ENCODE measurements at regions not wholly inside any gene's neighbourhood (a gene's known extent, or its start where the extent isn't known, plus 50 kb on each side); places are given as distances from the start of the nearest gene placed in this dataset.
"Not testable (repeated sequence)": the region's sequence is repeated elsewhere in the genome, so short reads cannot be mapped to it uniquely, and the experiment has no call there.

DNA sequence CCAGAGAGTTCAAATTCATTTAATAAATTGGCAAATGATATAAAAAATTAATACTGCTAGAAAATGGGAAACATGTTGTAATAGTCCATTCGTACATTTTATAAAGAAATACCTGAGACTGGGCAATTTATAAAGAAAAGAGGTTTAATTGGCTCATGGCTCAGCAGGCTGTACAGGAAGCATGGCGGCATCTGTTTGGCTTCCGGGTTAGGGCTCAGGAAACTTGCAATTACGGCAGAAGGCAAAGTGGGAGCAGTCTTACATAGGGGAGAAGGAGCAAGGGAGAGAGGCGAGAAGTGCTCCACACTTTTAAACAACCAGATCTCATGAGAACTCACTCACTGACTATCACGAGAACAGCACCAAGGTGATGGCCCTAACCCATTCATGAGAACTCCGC is 512.0 kb downstream of the DACH1 start:
- Histone ChIP-seq H3K9me3 (ENCODE audit: control insufficient read depth in 2 of 2, insufficient read depth in 1 of 2, low read depth in 1 of 2, low read length in 1 of 2) (no peaks in the 10 kb centered on the region), H3K4me1 (ENCODE audit: control insufficient read depth in 3 of 3, insufficient read depth in 2 of 3, low read depth in 1 of 3, low read length in 2 of 3) (no peaks in the 10 kb centered on the region), H3K27ac (ENCODE audit: low read depth in 1 of 3, low read length in 2 of 3) (no peak overlapping the region), H3K36me3 (ENCODE audit: control insufficient read depth in 3 of 3, insufficient read depth in 2 of 3, low read depth in 1 of 3, low read length in 3 of 3) (no peaks in the 10 kb centered on the region), H3K27me3 (ENCODE audit: control insufficient read depth in 3 of 3, insufficient read depth in 3 of 3, low read length in 3 of 3) (no peaks in the 10 kb centered on the region), H3K4me3 (ENCODE audit: low read depth in 1 of 3, low read length in 3 of 3) (no peak overlapping the region)
- WGBS, 3 donors: 93 to 95% (median 93%) methylated on average over 7 of the region's 7 CpGs
- DNase-seq: no peak
- no peak for FAIRE-seq

GRCh38 chr13:71350886-71351285 is 516.1 kb downstream of the DACH1 start:
- no peaks in the 10 kb centered on the region for H3K4me1 ChIP-seq (ENCODE audit: control insufficient read depth in 3 of 3, insufficient read depth in 2 of 3, low read depth in 1 of 3, low read length in 2 of 3)
- no peak overlapping the region for H3K27ac ChIP-seq (ENCODE audit: low read depth in 1 of 3, low read length in 2 of 3)
- no peak for DNase-seq
- no peak for FAIRE-seq
- H3K4me3 ChIP-seq (ENCODE audit: low read depth in 1 of 3, low read length in 3 of 3): no peak overlapping the region
- H3K27me3 ChIP-seq (ENCODE audit: control insufficient read depth in 3 of 3, insufficient read depth in 3 of 3, low read length in 3 of 3): no peaks in the 10 kb centered on the region
- WGBS, 3 donors: 76 to 85% (median 80%) methylated on average over 2 of the region's 2 CpGs
- peaks cover 0 to 1% of the 10 kb centered on the region in 2 donors for H3K9me3 ChIP-seq (ENCODE audit: control insufficient read depth in 2 of 2, insufficient read depth in 1 of 2, low read depth in 1 of 2, low read length in 1 of 2)
- H3K36me3 ChIP-seq (ENCODE audit: control insufficient read depth in 3 of 3, insufficient read depth in 2 of 3, low read depth in 1 of 3, low read length in 3 of 3): no peaks in the 10 kb centered on the region

DNA sequence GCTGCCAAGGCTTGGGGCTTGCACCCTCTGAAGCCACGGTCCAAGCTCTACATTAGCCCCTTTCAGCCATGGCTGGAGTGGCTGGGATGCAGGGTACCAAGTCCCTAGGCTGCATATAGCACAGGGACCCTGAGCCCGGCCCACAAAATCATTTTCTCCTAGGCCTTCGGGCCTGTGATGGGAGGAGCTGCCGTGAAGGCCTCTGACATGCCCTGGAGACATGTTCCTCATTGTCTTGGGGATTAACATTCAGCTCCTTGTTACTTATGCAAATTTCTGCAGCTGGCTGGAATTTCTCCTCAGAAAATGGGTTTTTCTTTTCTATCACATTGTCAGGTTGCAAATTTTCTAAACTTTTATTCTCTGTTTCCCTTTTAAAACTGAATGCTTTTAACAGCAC is 521.1 kb downstream of the DACH1 start:
- not testable (repeated sequence) for DNase-seq; H3K27ac ChIP-seq (ENCODE audit: low read depth in 1 of 3, low read length in 2 of 3); H3K4me1 ChIP-seq (ENCODE audit: control insufficient read depth in 3 of 3, insufficient read depth in 2 of 3, low read depth in 1 of 3, low read length in 2 of 3); H3K4me3 ChIP-seq (ENCODE audit: low read depth in 1 of 3, low read length in 3 of 3); H3K36me3 ChIP-seq (ENCODE audit: control insufficient read depth in 3 of 3, insufficient read depth in 2 of 3, low read depth in 1 of 3, low read length in 3 of 3); FAIRE-seq; H3K27me3 ChIP-seq (ENCODE audit: control insufficient read depth in 3 of 3, insufficient read depth in 3 of 3, low read length in 3 of 3); H3K9me3 ChIP-seq (ENCODE audit: control insufficient read depth in 2 of 2, insufficient read depth in 1 of 2, low read depth in 1 of 2, low read length in 1 of 2)
- WGBS, 3 donors: 84 to 93% (median 88%) methylated on average over 4 of the region's 4 CpGs

GRCh38 chr13:71339736-71340135 is 527.3 kb downstream of the DACH1 start:
- DNase-seq: no peak
- no peaks in the 10 kb centered on the region for H3K27me3 ChIP-seq (ENCODE audit: control insufficient read depth in 3 of 3, insufficient read depth in 3 of 3, low read length in 3 of 3)
- no peaks in the 10 kb centered on the region for H3K4me1 ChIP-seq (ENCODE audit: control insufficient read depth in 3 of 3, insufficient read depth in 2 of 3, low read depth in 1 of 3, low read length in 2 of 3)
- H3K27ac ChIP-seq (ENCODE audit: low read depth in 1 of 3, low read length in 2 of 3): no peak overlapping the region
- no peaks in the 10 kb centered on the region for H3K36me3 ChIP-seq (ENCODE audit: control insufficient read depth in 3 of 3, insufficient read depth in 2 of 3, low read depth in 1 of 3, low read length in 3 of 3)
- 90 to 94% (median 94%) methylated on average over 1 of the region's 1 CpG for WGBS, 3 donors
- peaks cover 0 to 3% of the 10 kb centered on the region in 2 donors for H3K9me3 ChIP-seq (ENCODE audit: control insufficient read depth in 2 of 2, insufficient read depth in 1 of 2, low read depth in 1 of 2, low read length in 1 of 2)
- no peak overlapping the region for H3K4me3 ChIP-seq (ENCODE audit: low read depth in 1 of 3, low read length in 3 of 3)
- FAIRE-seq: peak; percentile 86

DNA sequence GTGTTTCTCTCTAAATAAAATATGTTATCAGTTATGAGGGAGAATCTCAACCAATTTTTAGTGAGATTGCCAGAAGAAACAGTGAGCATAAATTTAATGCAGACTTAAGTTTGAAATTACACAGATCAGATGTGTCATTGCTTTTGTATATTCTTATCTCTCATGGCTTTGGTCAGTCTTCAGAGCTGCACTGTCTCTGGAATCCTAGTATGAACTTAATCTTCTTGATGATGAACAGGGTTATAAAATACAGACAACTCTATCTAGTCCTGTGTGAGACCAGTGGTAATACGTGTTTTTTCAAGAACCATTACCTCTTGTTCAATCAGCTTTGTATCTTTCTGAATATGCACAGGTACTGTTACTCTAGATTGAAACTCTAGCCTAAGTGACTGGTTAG is 528.0 kb downstream of the DACH1 start:
- DNase-seq (no peak), FAIRE-seq (no peak)
- Histone ChIP-seq H3K4me1 (ENCODE audit: control insufficient read depth in 3 of 3, insufficient read depth in 2 of 3, low read depth in 1 of 3, low read length in 2 of 3) (no peaks in the 10 kb centered on the region), H3K9me3 (ENCODE audit: control insufficient read depth in 2 of 2, insufficient read depth in 1 of 2, low read depth in 1 of 2, low read length in 1 of 2) (no peaks in the 10 kb centered on the region), H3K27me3 (ENCODE audit: control insufficient read depth in 3 of 3, insufficient read depth in 3 of 3, low read length in 3 of 3) (no peaks in the 10 kb centered on the region), H3K27ac (ENCODE audit: low read depth in 1 of 3, low read length in 2 of 3) (no peak overlapping the region), H3K36me3 (ENCODE audit: control insufficient read depth in 3 of 3, insufficient read depth in 2 of 3, low read depth in 1 of 3, low read length in 3 of 3) (no peaks in the 10 kb centered on the region), H3K4me3 (ENCODE audit: low read depth in 1 of 3, low read length in 3 of 3) (no peak overlapping the region)
- WGBS, 3 donors: 67 to 88% (median 80%) methylated on average over 1 of the region's 1 CpG

GRCh38 chr13:71338070-71338469 is 528.9 kb downstream of the DACH1 start:
- H3K9me3 ChIP-seq (ENCODE audit: control insufficient read depth in 2 of 2, insufficient read depth in 1 of 2, low read depth in 1 of 2, low read length in 1 of 2): no peaks in the 10 kb centered on the region
- 73 to 87% (median 77%) methylated on average over 3 of the region's 3 CpGs for WGBS, 3 donors
- H3K36me3 ChIP-seq (ENCODE audit: control insufficient read depth in 3 of 3, insufficient read depth in 2 of 3, low read depth in 1 of 3, low read length in 3 of 3): no peaks in the 10 kb centered on the region
- no peak for DNase-seq
- no peaks in the 10 kb centered on the region for H3K27me3 ChIP-seq (ENCODE audit: control insufficient read depth in 3 of 3, insufficient read depth in 3 of 3, low read length in 3 of 3)
- H3K4me3 ChIP-seq (ENCODE audit: low read depth in 1 of 3, low read length in 3 of 3): no peak overlapping the region
- FAIRE-seq: no peak
- H3K4me1 ChIP-seq (ENCODE audit: control insufficient read depth in 3 of 3, insufficient read depth in 2 of 3, low read depth in 1 of 3, low read length in 2 of 3): no peaks in the 10 kb centered on the region
- H3K27ac ChIP-seq (ENCODE audit: low read depth in 1 of 3, low read length in 2 of 3): no peak overlapping the region

DNA sequence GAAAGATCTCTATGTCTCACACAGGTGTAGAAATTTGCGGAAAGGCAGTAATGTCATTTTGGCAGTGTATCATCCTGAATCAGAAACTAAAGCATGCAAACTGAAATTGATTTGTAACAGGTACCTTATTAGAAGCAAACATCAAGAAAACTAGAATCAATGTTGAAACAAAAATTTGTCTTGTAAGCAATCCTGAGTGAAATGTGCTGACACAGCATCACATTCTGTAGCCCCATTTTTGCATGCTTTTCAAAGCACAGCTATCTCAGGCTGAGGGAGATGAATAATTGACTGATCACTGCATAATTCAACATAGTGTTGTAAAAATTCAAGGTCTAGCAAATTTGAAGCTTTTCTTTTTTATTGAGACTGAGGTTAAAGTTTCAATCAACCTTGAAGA is 539.7 kb downstream of the DACH1 start:
- Histone ChIP-seq H3K4me1 (ENCODE audit: control insufficient read depth in 3 of 3, insufficient read depth in 2 of 3, low read depth in 1 of 3, low read length in 2 of 3) (no peaks in the 10 kb centered on the region), H3K9me3 (ENCODE audit: control insufficient read depth in 2 of 2, insufficient read depth in 1 of 2, low read depth in 1 of 2, low read length in 1 of 2) (no peaks in the 10 kb centered on the region), H3K27me3 (ENCODE audit: control insufficient read depth in 3 of 3, insufficient read depth in 3 of 3, low read length in 3 of 3) (no peaks in the 10 kb centered on the region), H3K4me3 (ENCODE audit: low read depth in 1 of 3, low read length in 3 of 3) (no peak overlapping the region), H3K27ac (ENCODE audit: low read depth in 1 of 3, low read length in 2 of 3) (no peak overlapping the region), H3K36me3 (ENCODE audit: control insufficient read depth in 3 of 3, insufficient read depth in 2 of 3, low read depth in 1 of 3, low read length in 3 of 3) (no peaks in the 10 kb centered on the region)
- 96 to 100% (median 97%) methylated on average over 1 of the region's 1 CpG for WGBS, 3 donors
- no peak for DNase-seq
- no peak for FAIRE-seq

DNA sequence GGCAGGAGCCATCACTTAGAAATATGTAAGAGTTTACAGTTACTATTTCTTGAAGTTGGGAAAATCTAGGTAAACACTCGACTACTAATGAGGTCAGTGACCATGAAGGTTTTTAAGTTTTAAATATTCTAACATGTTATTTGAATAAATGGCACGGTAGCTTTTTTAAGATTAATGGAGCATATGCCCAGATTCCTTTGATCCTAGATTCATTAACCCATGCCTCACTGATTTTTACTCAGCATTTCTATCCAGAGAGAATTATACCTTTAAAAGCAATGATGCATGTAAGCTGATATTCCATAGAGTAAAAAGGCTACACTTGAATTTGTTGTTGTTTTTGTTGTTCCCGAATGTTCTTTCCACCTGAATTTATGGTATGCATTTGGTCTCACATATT is 541.4 kb downstream of the DACH1 start:
- FAIRE-seq: no peak
- H3K4me3 ChIP-seq (ENCODE audit: low read depth in 1 of 3, low read length in 3 of 3): no peak overlapping the region
- peaks cover 0 to 2% of the 10 kb centered on the region in 2 donors for H3K9me3 ChIP-seq (ENCODE audit: control insufficient read depth in 2 of 2, insufficient read depth in 1 of 2, low read depth in 1 of 2, low read length in 1 of 2)
- DNase-seq: no peak
- no peaks in the 10 kb centered on the region for H3K4me1 ChIP-seq (ENCODE audit: control insufficient read depth in 3 of 3, insufficient read depth in 2 of 3, low read depth in 1 of 3, low read length in 2 of 3)
- H3K27ac ChIP-seq (ENCODE audit: low read depth in 1 of 3, low read length in 2 of 3): no peak overlapping the region
- WGBS, 3 donors: 84 to 87% (median 85%) methylated on average over 3 of the region's 3 CpGs
- no peaks in the 10 kb centered on the region for H3K27me3 ChIP-seq (ENCODE audit: control insufficient read depth in 3 of 3, insufficient read depth in 3 of 3, low read length in 3 of 3)
- H3K36me3 ChIP-seq (ENCODE audit: control insufficient read depth in 3 of 3, insufficient read depth in 2 of 3, low read depth in 1 of 3, low read length in 3 of 3): no peaks in the 10 kb centered on the region

DNA sequence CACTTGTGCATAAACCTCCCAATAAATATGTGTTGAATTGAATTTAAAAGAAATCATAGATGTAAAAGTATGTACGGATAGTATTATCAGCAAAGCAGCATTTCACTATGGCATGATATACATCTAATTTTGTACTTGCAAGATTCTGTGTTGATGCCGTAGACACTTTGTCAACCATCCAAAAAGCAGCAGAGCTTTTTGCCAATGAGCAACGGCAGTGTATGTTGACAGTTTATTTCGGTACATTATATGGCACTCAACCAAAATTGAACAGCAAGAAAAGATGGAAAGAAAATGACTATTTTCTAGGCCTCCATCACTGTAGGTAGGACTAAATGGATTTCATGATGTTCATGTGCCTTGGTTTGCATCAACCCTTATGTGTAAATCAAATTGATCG is 543.7 kb downstream of the DACH1 start:
- FAIRE-seq (no peak), DNase-seq (no peak)
- H3K36me3 ChIP-seq (ENCODE audit: control insufficient read depth in 3 of 3, insufficient read depth in 2 of 3, low read depth in 1 of 3, low read length in 3 of 3): no peaks in the 10 kb centered on the region
- no peaks in the 10 kb centered on the region for H3K4me1 ChIP-seq (ENCODE audit: control insufficient read depth in 3 of 3, insufficient read depth in 2 of 3, low read depth in 1 of 3, low read length in 2 of 3)
- no peaks in the 10 kb centered on the region for H3K27me3 ChIP-seq (ENCODE audit: control insufficient read depth in 3 of 3, insufficient read depth in 3 of 3, low read length in 3 of 3)
- no peak overlapping the region for H3K27ac ChIP-seq (ENCODE audit: low read depth in 1 of 3, low read length in 2 of 3)
- peaks cover 0 to 3% of the 10 kb centered on the region in 2 donors for H3K9me3 ChIP-seq (ENCODE audit: control insufficient read depth in 2 of 2, insufficient read depth in 1 of 2, low read depth in 1 of 2, low read length in 1 of 2)
- no peak overlapping the region for H3K4me3 ChIP-seq (ENCODE audit: low read depth in 1 of 3, low read length in 3 of 3)
- WGBS, 3 donors: 85 to 96% (median 94%) methylated on average over 5 of the region's 5 CpGs
